ENCODE measurements at regions not wholly inside any gene's neighbourhood (a gene's known extent, or its start where the extent isn't known, plus 50 kb on each side); places are given as distances from the start of the nearest gene placed in this dataset.

GRCh38 chr22:48440176-48440575 lies 1387.5 kb downstream of the BRD1 start:
- Histone ChIP-seq H2AFZ (no peak overlapping the region), H3K9me3 (ENCODE audit: low read depth) (no peaks in the 10 kb centered on the region), H3K9ac (no peak overlapping the region), H3K27ac (no peak overlapping the region), H3F3A (ENCODE audit: insufficient read depth) (no peaks in the 10 kb centered on the region), H3K36me3 (ENCODE audit: low read depth) (no peaks in the 10 kb centered on the region), H4K20me1 (ENCODE audit: insufficient read depth) (no peaks in the 10 kb centered on the region), H3K4me2 (ENCODE audit: unreplicated experiment) (no peak overlapping the region), H3K4me3 (no peak overlapping the region), H3K9me2 (ENCODE audit: insufficient read depth) (no peaks in the 10 kb centered on the region), H3K4me1 (ENCODE audit: insufficient read depth) (0 out of 2 replicates have a peak, but pooled peaks cover under 1% of the 10 kb centered on the region), H3K27me3 (replicated peaks; ENCODE audit: insufficient read depth) (no peaks in the 10 kb centered on the region), H3K79me2 (ENCODE audit: insufficient read depth) (no peaks in the 10 kb centered on the region)
- in situ Hi-C loops (cut with MboI), result no loop called here
- DNase-seq, result no peak
- 87 to 95% methylated on average over 21 to 22 of the region's 22 CpGs for WGBS, 2 experiments (ENCODE audit: low coverage in 1 of 2, low lambda C conversion rate in 2 of 2, missing lambda C conversion rate in 2 of 2)
- TF ChIP-seq EZH2 (IDR thresholded peaks at IDR 0.05; ENCODE audit: insufficient read depth, poor library complexity, severe bottlenecking), result no peak

GRCh38 chr22:48439560-48440135 lies 1388.0 kb downstream of the BRD1 start:
- Histone ChIP-seq H3K36me3 (ENCODE audit: low read depth) (no peaks in the 10 kb centered on the region), H3K4me1 (ENCODE audit: insufficient read depth) (no peaks in the 10 kb centered on the region), H3K4me2 (ENCODE audit: unreplicated experiment) (no peak overlapping the region), H3K9me2 (ENCODE audit: insufficient read depth) (no peaks in the 10 kb centered on the region), H3K4me3 (no peak overlapping the region), H3K9ac (no peak overlapping the region), H3K27ac (no peak overlapping the region), H2AFZ (no peak overlapping the region), H3K9me3 (ENCODE audit: low read depth) (no peaks in the 10 kb centered on the region), H3F3A (ENCODE audit: insufficient read depth) (no peaks in the 10 kb centered on the region), H3K27me3 (replicated peaks; ENCODE audit: insufficient read depth) (no peaks in the 10 kb centered on the region), H3K79me2 (ENCODE audit: insufficient read depth) (no peaks in the 10 kb centered on the region), H4K20me1 (ENCODE audit: insufficient read depth) (no peaks in the 10 kb centered on the region)
- in situ Hi-C loops (cut with MboI), result no loop called here
- no peak for TF ChIP-seq EZH2phosphoT487 (IDR thresholded peaks at IDR 0.05; ENCODE audit: insufficient read depth, low read depth)
- no peak for TF ChIP-seq EZH2 (IDR thresholded peaks at IDR 0.05; ENCODE audit: insufficient read depth, poor library complexity, severe bottlenecking)
- DNase-seq, result no peak
- 87% methylated on average over 9 to 10 of the region's 10 CpGs for WGBS, 2 experiments (ENCODE audit: low coverage in 1 of 2, low lambda C conversion rate in 2 of 2, missing lambda C conversion rate in 2 of 2)

DNA sequence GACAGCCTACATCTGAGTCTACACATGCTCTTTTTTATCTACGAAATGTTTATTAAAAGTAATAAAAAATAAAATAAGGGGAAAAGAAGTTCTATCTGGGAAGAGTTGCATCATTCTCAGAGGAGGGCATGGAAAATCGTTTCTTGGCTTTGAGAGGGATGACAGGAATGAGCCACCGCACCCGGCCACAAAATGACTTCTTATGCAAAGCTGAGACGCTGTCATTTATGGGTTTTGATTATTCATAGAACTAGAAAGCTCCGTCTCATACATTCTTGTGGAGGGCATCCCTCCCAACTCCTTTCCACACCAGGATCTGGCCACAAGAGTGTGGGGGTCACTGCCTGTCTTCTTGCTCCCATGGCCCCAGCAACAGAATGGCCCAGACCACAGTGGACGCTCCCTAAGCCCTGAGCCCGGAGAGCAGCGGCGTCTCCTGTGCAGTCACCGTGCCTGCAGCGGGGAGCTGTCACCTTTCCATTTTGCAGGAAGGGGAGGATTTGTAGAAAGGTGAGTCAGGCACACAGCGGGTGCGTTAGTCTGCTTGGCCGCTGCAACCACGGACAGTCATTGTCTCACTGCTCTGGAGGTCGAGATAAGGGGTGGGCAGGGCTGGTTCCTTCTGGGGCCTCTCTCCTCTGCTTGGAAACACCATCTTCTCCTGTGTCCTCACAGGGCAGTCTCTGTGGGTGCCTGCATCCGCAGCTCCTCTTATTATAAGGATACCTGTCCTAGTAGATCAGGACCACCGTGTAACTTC lies 1388.7 kb downstream of the BRD1 start:
- Histone ChIP-seq H3K9ac (no peak overlapping the region), H3K4me2 (ENCODE audit: unreplicated experiment) (no peak overlapping the region), H3K4me1 (ENCODE audit: insufficient read depth) (no peaks in the 10 kb centered on the region), H3F3A (ENCODE audit: insufficient read depth) (no peaks in the 10 kb centered on the region), H3K79me2 (ENCODE audit: insufficient read depth) (no peaks in the 10 kb centered on the region), H3K36me3 (ENCODE audit: low read depth) (no peaks in the 10 kb centered on the region), H4K20me1 (ENCODE audit: insufficient read depth) (no peaks in the 10 kb centered on the region), H3K9me3 (ENCODE audit: low read depth) (no peaks in the 10 kb centered on the region), H3K4me3 (no peak overlapping the region), H3K27me3 (replicated peaks; ENCODE audit: insufficient read depth) (no peaks in the 10 kb centered on the region), H3K27ac (no peak overlapping the region), H3K9me2 (ENCODE audit: insufficient read depth) (no peaks in the 10 kb centered on the region), H2AFZ (no peak overlapping the region)
- TF ChIP-seq EZH2 (IDR thresholded peaks at IDR 0.05; ENCODE audit: insufficient read depth, poor library complexity, severe bottlenecking) (no peak), EZH2phosphoT487 (IDR thresholded peaks at IDR 0.05; ENCODE audit: insufficient read depth, low read depth) (no peak)
- in situ Hi-C loops (cut with MboI), result no loop called here
- peak; percentile 34 for DNase-seq
- 71% methylated on average over 19 of the region's 19 CpGs for WGBS, 2 experiments (ENCODE audit: low coverage in 1 of 2, low lambda C conversion rate in 2 of 2, missing lambda C conversion rate in 2 of 2)

- Histone ChIP-seq H3F3A (ENCODE audit: insufficient read depth) (no peaks in the 10 kb centered on the region), H3K9me3 (ENCODE audit: low read depth) (no peaks in the 10 kb centered on the region), H3K79me2 (ENCODE audit: insufficient read depth) (no peaks in the 10 kb centered on the region), H3K27me3 (replicated peaks; ENCODE audit: insufficient read depth) (no peaks in the 10 kb centered on the region), H2AFZ (no peak overlapping the region), H3K36me3 (ENCODE audit: low read depth) (no peaks in the 10 kb centered on the region), H3K9ac (no peak overlapping the region), H4K20me1 (ENCODE audit: insufficient read depth) (no peaks in the 10 kb centered on the region), H3K27ac (no peak overlapping the region), H3K4me1 (ENCODE audit: insufficient read depth) (peaks cover under 1% of the 10 kb centered on the region; the same call in 1 of the 2 replicates), H3K9me2 (ENCODE audit: insufficient read depth) (no peaks in the 10 kb centered on the region), H3K4me2 (ENCODE audit: unreplicated experiment) (no peak overlapping the region), H3K4me3 (no peak overlapping the region)
- no peak for TF ChIP-seq EZH2phosphoT487 (IDR thresholded peaks at IDR 0.05; ENCODE audit: insufficient read depth, low read depth)
- no peak for TF ChIP-seq EZH2 (IDR thresholded peaks at IDR 0.05; ENCODE audit: insufficient read depth, poor library complexity, severe bottlenecking)
- in situ Hi-C loops (cut with MboI), result no loop called here
- DNase-seq, result no peak
- WGBS, 2 experiments (ENCODE audit: low coverage in 1 of 2, low lambda C conversion rate in 2 of 2, missing lambda C conversion rate in 2 of 2), result 85 to 90% methylated on average over 13 of the region's 13 CpGs
These were observed 1389.6 kb downstream of the BRD1 start for GRCh38 chr22:48438096-48438495.
